ENCODE measurements at regions not wholly inside any gene's neighbourhood (a gene's known extent, or its start where the extent isn't known, plus 50 kb on each side); places are given as distances from the start of the nearest gene placed in this dataset.

GRCh38 chr13:67308004-67308772 lies 78.1 kb upstream of the PCDH9 start:
- no peak for ATAC-seq

GRCh38 chr13:67306742-67307141 lies 76.6 kb upstream of the PCDH9 start:
- no peak for TF ChIP-seq TCF4 (CRISPR knock-in tag; IDR thresholded peaks at IDR 0.05; ENCODE audit: borderline replicate concordance)
- no peak for TF ChIP-seq GLIS3 (CRISPR knock-in tag; IDR thresholded peaks at IDR 0.05)
- TF ChIP-seq OSR1 (CRISPR knock-in tag; IDR thresholded peaks at IDR 0.05), result no peak
- TF ChIP-seq BACH2 (CRISPR knock-in tag; IDR thresholded peaks at IDR 0.05; ENCODE audit: borderline replicate concordance), result no peak
- TF ChIP-seq RARB (CRISPR knock-in tag; IDR thresholded peaks at IDR 0.05), result no peak
- TF ChIP-seq ESRRG (CRISPR knock-in tag; IDR thresholded peaks at IDR 0.05), result no peak
- no peak for TF ChIP-seq ZNF70 (CRISPR knock-in tag; IDR thresholded peaks at IDR 0.05)
- TF ChIP-seq ZNF8 (CRISPR knock-in tag; IDR thresholded peaks at IDR 0.05), result no peak
- no peak for TF ChIP-seq ARNTL (CRISPR knock-in tag; IDR thresholded peaks at IDR 0.05; ENCODE audit: borderline replicate concordance, low read depth)
- no peak for TF ChIP-seq CREB5 (CRISPR knock-in tag; IDR thresholded peaks at IDR 0.05; ENCODE audit: low read depth)
- no peak for TF ChIP-seq ZFP30 (CRISPR knock-in tag; IDR thresholded peaks at IDR 0.05)
- no peak for TF ChIP-seq CSRNP3 (CRISPR knock-in tag; IDR thresholded peaks at IDR 0.05)
- TF ChIP-seq ZC3H10 (CRISPR knock-in tag; IDR thresholded peaks at IDR 0.05), result no peak
- TF ChIP-seq PATZ1 (CRISPR knock-in tag; IDR thresholded peaks at IDR 0.05; ENCODE audit: borderline replicate concordance), result no peak
- TF ChIP-seq ZNF565 (CRISPR knock-in tag; conservative IDR thresholded peaks at IDR 0.05; ENCODE audit: low read depth), result no peak
- TF ChIP-seq SNAI2 (CRISPR knock-in tag; IDR thresholded peaks at IDR 0.05), result no peak
- ATAC-seq, result no peak

More at GRCh38 chr13:67308004-67308772, 78.1 kb upstream of the PCDH9 start:
- TF ChIP-seq CSDC2 (CRISPR knock-in tag; IDR thresholded peaks at IDR 0.05), result no peak
- no peak for TF ChIP-seq ZNF70 (CRISPR knock-in tag; IDR thresholded peaks at IDR 0.05)
- TF ChIP-seq, protein P1, sequence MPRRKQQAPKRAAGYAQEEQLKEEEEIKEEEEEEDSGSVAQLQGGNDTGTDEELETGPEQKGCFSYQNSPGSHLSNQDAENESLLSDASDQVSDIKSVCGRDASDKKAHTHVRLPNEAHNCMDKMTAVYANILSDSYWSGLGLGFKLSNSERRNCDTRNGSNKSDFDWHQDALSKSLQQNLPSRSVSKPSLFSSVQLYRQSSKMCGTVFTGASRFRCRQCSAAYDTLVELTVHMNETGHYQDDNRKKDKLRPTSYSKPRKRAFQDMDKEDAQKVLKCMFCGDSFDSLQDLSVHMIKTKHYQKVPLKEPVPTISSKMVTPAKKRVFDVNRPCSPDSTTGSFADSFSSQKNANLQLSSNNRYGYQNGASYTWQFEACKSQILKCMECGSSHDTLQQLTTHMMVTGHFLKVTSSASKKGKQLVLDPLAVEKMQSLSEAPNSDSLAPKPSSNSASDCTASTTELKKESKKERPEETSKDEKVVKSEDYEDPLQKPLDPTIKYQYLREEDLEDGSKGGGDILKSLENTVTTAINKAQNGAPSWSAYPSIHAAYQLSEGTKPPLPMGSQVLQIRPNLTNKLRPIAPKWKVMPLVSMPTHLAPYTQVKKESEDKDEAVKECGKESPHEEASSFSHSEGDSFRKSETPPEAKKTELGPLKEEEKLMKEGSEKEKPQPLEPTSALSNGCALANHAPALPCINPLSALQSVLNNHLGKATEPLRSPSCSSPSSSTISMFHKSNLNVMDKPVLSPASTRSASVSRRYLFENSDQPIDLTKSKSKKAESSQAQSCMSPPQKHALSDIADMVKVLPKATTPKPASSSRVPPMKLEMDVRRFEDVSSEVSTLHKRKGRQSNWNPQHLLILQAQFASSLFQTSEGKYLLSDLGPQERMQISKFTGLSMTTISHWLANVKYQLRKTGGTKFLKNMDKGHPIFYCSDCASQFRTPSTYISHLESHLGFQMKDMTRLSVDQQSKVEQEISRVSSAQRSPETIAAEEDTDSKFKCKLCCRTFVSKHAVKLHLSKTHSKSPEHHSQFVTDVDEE (CRISPR knock-in tag; IDR thresholded peaks at IDR 0.05), result no peak
- TF ChIP-seq CREB5 (CRISPR knock-in tag; IDR thresholded peaks at IDR 0.05; ENCODE audit: low read depth), result no peak
- TF ChIP-seq RARB (CRISPR knock-in tag; IDR thresholded peaks at IDR 0.05), result no peak
- no peak for TF ChIP-seq GLIS3 (CRISPR knock-in tag; IDR thresholded peaks at IDR 0.05)
- TF ChIP-seq TCF4 (CRISPR knock-in tag; IDR thresholded peaks at IDR 0.05; ENCODE audit: borderline replicate concordance), result no peak

DNA sequence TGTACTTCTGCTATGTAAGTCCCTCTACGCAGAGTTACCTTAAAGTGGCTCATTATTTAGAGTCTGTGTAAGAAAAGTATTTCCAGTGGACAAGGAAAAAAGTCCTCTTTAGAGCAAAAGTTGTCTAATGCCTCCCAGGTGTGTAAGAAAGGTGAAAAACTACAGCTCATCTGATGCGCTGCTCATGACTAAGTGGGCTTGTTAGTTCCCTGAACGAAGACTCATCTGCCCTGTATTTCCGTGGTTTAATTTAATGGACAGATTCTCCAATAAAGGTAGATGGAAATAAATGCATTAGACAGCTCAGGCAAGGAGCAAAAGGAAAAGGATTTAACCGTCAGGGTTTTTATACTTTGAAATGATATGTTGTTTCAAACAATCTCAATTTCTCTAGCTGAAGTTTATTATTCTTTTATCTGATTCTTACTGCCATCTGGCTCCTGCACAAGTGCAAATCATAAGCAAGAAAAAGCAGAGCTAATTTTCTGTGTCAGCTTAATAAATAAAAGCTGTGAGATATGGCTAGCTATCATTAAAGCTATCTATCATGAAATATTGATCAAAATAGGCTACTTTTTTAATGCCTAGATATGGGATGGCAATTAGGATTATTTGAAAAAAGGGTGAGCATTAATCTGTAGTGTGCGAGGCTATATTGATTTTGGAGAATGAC lies 73.7 kb upstream of the PCDH9 start:
- peak; percentile 50 for ATAC-seq
- TF ChIP-seq TCF4 (CRISPR knock-in tag; IDR thresholded peaks at IDR 0.05; ENCODE audit: borderline replicate concordance) (peak; percentile 69), ZC3H10 (CRISPR knock-in tag; IDR thresholded peaks at IDR 0.05) (no peak)
